Urinary bladder (tissue), 3 donors: ENCODE measurements at regions not wholly inside any gene's neighbourhood (a gene's known extent, or its start where the extent isn't known, plus 50 kb on each side); places are given as distances from the start of the nearest gene placed in this dataset.

Experiments
- DNase-seq: peaks from one replicate; pipeline ENCODE4 v3.0.0-alpha.2; 2015; ENCODE audit errors: extremely low spot score
- H3K27ac ChIP-seq: one replicate; pipeline ENCODE4 v1.5.1; 2013; ENCODE audit warnings: low read depth, mild to moderate bottlenecking, moderate library complexity
- H3K36me3 ChIP-seq: one replicate; pipeline ENCODE4 v1.6.1; 2013; ENCODE audit warnings: mild to moderate bottlenecking, moderate library complexity; ENCODE audit not compliant: insufficient read depth
- H3K4me1 ChIP-seq: one replicate; pipeline ENCODE4 v1.6.1; 2013; ENCODE audit warnings: mild to moderate bottlenecking, moderate library complexity; ENCODE audit not compliant: insufficient read depth
- H3K4me3 ChIP-seq: one replicate; pipeline ENCODE4 v1.5.1; 2013; ENCODE audit warnings: low read depth, low read length
- WGBS: extraction: QIAGEN DNeasy Blood & Tissue Kit; methylation state at CpG from one replicate; pipeline ENCODE4 v1.1.7; 2013; 5-methylcytosine and 5-hydroxymethylcytosine counted together
- donor health status: healthy with polysubstance abuse.
- donor health status: healthy.

GRCh38 chr20:4454111-4454510 is 205.0 kb upstream of the ADRA1D start:
- Histone ChIP-seq H3K4me3 (no peak overlapping the region), H3K4me1 (no peaks in the 10 kb centered on the region), H3K27ac (no peak overlapping the region), H3K36me3 (no peaks in the 10 kb centered on the region)
- WGBS: 76% methylated on average over 4 of the region's 4 CpGs
- DNase-seq: no peak

GRCh38 chr20:4453359-4453758 is 204.3 kb upstream of the ADRA1D start:
- no peak for DNase-seq
- Histone ChIP-seq H3K4me3 (no peak overlapping the region), H3K27ac (no peak overlapping the region), H3K36me3 (no peaks in the 10 kb centered on the region), H3K4me1 (no peaks in the 10 kb centered on the region)
- WGBS: 85% methylated on average over 1 of the region's 1 CpG

GRCh38 chr20:4451487-4452081 is 202.5 kb upstream of the ADRA1D start:
- Histone ChIP-seq H3K4me3 (no peak overlapping the region), H3K36me3 (no peaks in the 10 kb centered on the region), H3K4me1 (no peaks in the 10 kb centered on the region), H3K27ac (no peak overlapping the region)
- 58% methylated on average over 2 of the region's 2 CpGs for WGBS
- DNase-seq: no peak

GRCh38 chr20:4449957-4450715 is 201.0 kb upstream of the ADRA1D start:
- Histone ChIP-seq H3K36me3 (no peaks in the 10 kb centered on the region), H3K4me1 (no peaks in the 10 kb centered on the region), H3K4me3 (no peak overlapping the region), H3K27ac (no peak overlapping the region)
- no peak for DNase-seq
- WGBS: 61% methylated on average over 11 of the region's 11 CpGs

GRCh38 chr20:4445784-4446183 is 196.7 kb upstream of the ADRA1D start:
- Histone ChIP-seq H3K4me3 (no peak overlapping the region), H3K27ac (no peak overlapping the region), H3K36me3 (no peaks in the 10 kb centered on the region), H3K4me1 (no peaks in the 10 kb centered on the region)
- 30% methylated on average over 4 of the region's 4 CpGs for WGBS
- no peak for DNase-seq

GRCh38 chr20:4445331-4445730 is 196.2 kb upstream of the ADRA1D start:
- no peak overlapping the region for H3K27ac ChIP-seq
- DNase-seq: no peak
- no peak overlapping the region for H3K4me3 ChIP-seq
- H3K36me3 ChIP-seq: no peaks in the 10 kb centered on the region
- 79% methylated on average over 2 of the region's 2 CpGs for WGBS
- no peaks in the 10 kb centered on the region for H3K4me1 ChIP-seq

- DNase-seq: no peak
- no peak overlapping the region for H3K4me3 ChIP-seq
- H3K27ac ChIP-seq: no peak overlapping the region
- WGBS: 89% methylated on average over 2 of the region's 2 CpGs
- H3K36me3 ChIP-seq: no peaks in the 10 kb centered on the region
- no peaks in the 10 kb centered on the region for H3K4me1 ChIP-seq
These were observed 195.3 kb upstream of the ADRA1D start for GRCh38 chr20:4444404-4444803.

- H3K36me3 ChIP-seq: no peaks in the 10 kb centered on the region
- H3K27ac ChIP-seq: no peak overlapping the region
- H3K4me3 ChIP-seq: no peak overlapping the region
- no peaks in the 10 kb centered on the region for H3K4me1 ChIP-seq
- no peak for DNase-seq
- 78% methylated on average over 4 of the region's 4 CpGs for WGBS
These were observed 193.9 kb upstream of the ADRA1D start for GRCh38 chr20:4443016-4443415.

- 94% methylated on average over 3 of the region's 3 CpGs for WGBS
- Histone ChIP-seq H3K27ac (no peak overlapping the region), H3K4me3 (no peak overlapping the region), H3K4me1 (no peaks in the 10 kb centered on the region), H3K36me3 (no peaks in the 10 kb centered on the region)
- DNase-seq: no peak
These were observed 192.8 kb upstream of the ADRA1D start for GRCh38 chr20:4441871-4442270.

- no peak overlapping the region for H3K27ac ChIP-seq
- H3K36me3 ChIP-seq: no peaks in the 10 kb centered on the region
- WGBS: 84% methylated on average over 2 of the region's 2 CpGs
- H3K4me1 ChIP-seq: no peaks in the 10 kb centered on the region
- H3K4me3 ChIP-seq: no peak overlapping the region
- no peak for DNase-seq
These were observed 192.1 kb upstream of the ADRA1D start for GRCh38 chr20:4441191-4441590.

GRCh38 chr20:4439461-4439860 is 190.4 kb upstream of the ADRA1D start:
- WGBS: 51% methylated on average over 5 of the region's 5 CpGs
- no peak overlapping the region for H3K4me3 ChIP-seq
- no peaks in the 10 kb centered on the region for H3K4me1 ChIP-seq
- H3K27ac ChIP-seq: no peak overlapping the region
- no peaks in the 10 kb centered on the region for H3K36me3 ChIP-seq
- no peak for DNase-seq

- no peak overlapping the region for H3K27ac ChIP-seq
- H3K4me1 ChIP-seq: no peaks in the 10 kb centered on the region
- no peak overlapping the region for H3K4me3 ChIP-seq
- H3K36me3 ChIP-seq: no peaks in the 10 kb centered on the region
- 43% methylated on average over 1 of the region's 1 CpG for WGBS
- no peak for DNase-seq
These were observed 188.0 kb upstream of the ADRA1D start for GRCh38 chr20:4437131-4437530.

- Histone ChIP-seq H3K36me3 (no peaks in the 10 kb centered on the region), H3K4me3 (no peak overlapping the region), H3K27ac (no peak overlapping the region), H3K4me1 (no peaks in the 10 kb centered on the region)
- WGBS: 80% methylated on average over 6 of the region's 6 CpGs
- DNase-seq: no peak
These were observed 186.8 kb upstream of the ADRA1D start for GRCh38 chr20:4435671-4436455.

- WGBS: 64% methylated on average over 1 of the region's 1 CpG
- H3K27ac ChIP-seq: no peak overlapping the region
- no peaks in the 10 kb centered on the region for H3K4me1 ChIP-seq
- DNase-seq: no peak
- no peak overlapping the region for H3K4me3 ChIP-seq
- no peaks in the 10 kb centered on the region for H3K36me3 ChIP-seq
These were observed 186.1 kb upstream of the ADRA1D start for GRCh38 chr20:4435225-4435624.
